Activated CD8-positive, alpha-beta memory T cell treated with anti-CD3 and anti-CD28 coated beads for 1 hour (primary cell): ENCODE measurements at regions not wholly inside any gene's neighbourhood (a gene's known extent, or its start where the extent isn't known, plus 50 kb on each side); places are given as distances from the start of the nearest gene placed in this dataset.

ENCODE experiments used
- DNase-seq, 2 donors: peaks; one replicate each; pipeline ENCODE4 v3.0.0-alpha.2; 2020; ENCODE audit warnings: low read depth in 1 of 2; ENCODE audit errors: extremely low read depth in 1 of 2

DNA sequence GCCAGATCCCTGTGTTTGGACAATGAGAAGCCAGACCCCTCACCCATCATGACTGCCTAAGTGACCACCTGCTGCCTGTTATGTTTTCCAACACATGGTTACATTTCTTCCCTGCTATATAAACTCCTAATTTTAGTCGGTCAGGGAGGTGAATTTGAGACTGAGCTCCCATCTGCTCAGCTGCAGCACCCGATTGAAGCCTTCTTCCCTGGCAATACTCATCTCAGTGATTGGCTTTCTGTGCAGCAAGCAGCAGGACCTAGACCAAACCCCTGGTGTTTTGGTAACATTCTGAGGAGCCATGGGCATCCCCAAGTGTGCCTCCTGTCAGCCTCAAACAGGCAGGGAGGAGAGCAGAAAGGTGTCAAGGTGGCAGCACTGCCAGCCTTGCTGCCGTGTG is 141.2 kb downstream of the CD8B2 start:
- DNase-seq, result no peak

DNA sequence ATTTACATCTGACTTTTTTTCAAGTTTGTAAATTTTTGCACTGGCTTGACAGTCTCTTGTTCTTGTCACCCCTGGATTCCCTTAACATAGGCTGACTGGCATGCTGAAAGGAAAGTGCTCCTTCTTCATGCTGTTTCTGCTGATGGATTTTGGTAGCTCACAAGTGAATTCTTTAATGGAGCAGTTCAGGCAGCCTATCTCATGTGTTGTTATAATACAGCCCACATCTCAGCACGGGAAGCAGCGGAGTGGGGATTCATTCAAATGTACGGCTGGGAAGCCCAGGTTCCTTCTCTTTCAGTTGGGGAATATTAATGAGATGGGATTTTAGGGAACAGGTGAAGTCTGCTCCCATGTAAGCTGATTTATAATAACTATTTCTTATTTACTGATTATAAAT is 142.8 kb downstream of the CD8B2 start:
- DNase-seq, result no peak

DNA sequence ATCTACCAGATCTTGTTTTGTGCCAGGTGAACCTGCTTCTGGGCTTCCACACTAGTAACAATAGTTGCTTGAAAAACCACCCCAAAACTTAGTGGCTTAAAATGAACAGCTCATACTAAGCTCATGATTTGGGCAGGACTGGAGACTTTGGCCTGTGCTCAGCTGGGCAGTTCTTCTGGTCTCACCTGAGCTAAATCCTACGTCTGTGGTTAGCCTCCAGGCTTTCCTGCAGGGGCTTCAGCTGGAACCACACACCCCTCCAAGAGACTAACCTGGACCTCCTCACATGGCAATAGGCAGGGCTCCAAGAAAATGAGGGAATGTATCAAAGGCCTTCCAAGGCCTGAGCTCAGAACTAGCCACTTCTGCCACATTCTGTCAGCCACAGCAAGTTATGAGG is 144.1 kb downstream of the CD8B2 start:
- no peak for DNase-seq

GRCh38 chr2:106638043-106638442 is 150.9 kb downstream of the CD8B2 start:
- DNase-seq, result no peak

DNA sequence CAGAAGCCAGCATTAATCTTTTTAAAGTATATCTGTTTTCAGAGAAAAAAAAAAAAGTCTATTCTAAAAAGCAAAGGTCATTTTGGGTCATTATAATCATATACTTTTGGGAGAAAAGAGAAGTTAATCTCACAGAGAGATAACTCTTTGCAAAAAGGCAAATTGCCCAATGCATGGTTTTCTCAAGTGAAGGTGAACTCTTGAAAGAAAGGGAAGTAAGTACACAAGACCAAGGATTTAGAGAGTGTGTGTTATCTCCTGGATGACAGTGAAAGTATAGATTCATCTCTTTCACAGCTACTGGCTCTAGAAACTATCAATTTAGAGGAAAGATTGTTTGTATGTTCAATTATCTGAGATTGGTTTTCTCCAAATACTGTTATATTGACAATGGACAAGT is 151.4 kb downstream of the CD8B2 start:
- no peak for DNase-seq

- no peak for DNase-seq
Measured at GRCh38 chr2:106642679-106643078, 155.5 kb downstream of the CD8B2 start.

GRCh38 chr2:106644623-106645022 is 157.5 kb downstream of the CD8B2 start:
- no peak for DNase-seq

DNA sequence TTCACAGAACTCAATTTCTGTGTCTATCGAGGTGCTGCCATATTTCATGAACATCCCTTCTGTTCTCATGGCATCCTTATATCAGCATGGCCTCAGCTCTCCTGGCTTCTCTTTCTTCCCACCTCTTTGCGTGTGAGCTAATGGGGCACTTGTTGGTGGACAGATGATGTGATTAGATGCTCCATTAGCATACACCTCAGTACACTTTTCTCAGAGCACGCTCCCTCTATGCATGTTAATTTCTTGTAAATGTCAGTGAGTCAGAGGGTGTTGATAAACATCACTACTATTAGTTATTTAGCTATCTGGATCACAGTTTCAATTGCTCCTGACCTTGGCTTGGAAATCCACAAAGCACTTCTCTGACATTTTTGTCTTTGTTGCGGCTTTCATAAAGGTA is 159.4 kb downstream of the CD8B2 start:
- DNase-seq, result no peak

- no peak for DNase-seq
Measured at GRCh38 chr2:106649306-106649705, 162.1 kb downstream of the CD8B2 start.

DNA sequence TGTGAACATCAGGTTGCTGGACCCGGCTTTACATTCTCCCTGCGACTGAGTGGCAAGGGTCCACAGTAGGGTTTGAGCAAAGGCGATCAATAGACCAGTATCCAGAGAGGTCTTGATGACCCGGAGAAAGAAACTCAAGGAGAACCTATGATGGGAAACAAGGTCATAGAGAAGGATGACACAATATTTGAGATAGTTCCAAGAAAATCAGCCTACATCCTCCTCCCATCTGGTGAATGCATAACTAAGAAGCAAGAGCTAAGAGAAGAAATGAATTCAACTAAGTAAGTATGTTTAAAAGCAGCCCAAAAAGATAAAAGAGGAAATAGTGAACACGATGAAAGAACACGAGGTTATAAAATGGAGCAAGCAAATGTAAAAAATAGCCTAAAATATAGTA is 166.3 kb downstream of the CD8B2 start:
- DNase-seq, result no peak

GRCh38 chr2:106658616-106659015 is 171.5 kb downstream of the CD8B2 start:
- no peak for DNase-seq

DNA sequence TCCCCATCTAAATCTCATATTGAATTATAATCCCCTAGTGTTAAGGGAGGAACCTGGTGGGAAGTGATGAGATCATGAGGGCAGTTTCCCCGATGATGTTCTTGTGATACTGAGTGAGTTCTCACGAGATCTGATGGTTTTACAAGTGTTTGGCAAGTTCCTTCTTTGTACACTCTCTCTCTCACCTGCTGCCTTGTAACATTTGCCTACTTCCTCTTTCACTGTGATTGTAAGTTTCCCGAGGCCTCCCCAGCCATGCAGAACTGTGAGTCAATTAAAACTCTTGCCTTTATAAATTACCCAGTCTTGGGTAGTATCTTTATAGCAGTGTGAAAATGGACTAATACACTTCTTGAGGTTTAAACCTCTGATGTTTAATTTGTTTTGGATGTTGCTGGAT is 177.5 kb downstream of the CD8B2 start:
- DNase-seq, result no peak

- no peak for DNase-seq
Measured at GRCh38 chr2:106667478-106668070, 180.4 kb downstream of the CD8B2 start.

- no peak for DNase-seq
Measured at GRCh38 chr2:106685180-106685897, 198.2 kb downstream of the CD8B2 start.

DNA sequence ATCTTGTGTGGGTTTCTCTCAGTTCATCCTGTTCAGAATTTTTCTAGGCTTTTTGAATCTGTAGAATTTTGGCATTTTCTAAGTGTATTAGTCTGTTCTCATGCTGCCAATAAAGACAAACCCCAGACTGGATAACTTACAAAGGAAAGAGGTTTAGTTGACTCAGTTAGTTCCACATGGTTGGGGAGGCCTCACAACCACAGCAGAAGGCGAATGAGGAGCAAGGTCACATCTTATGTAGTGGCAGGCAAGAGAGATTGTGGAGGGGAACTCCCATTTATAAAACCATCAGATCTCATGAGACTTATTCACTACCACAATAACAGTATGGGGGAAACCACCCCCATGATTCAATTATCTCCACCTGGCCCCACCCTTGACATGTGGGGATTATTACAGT is 199.2 kb downstream of the ST6GAL2 start:
- no peak for DNase-seq

GRCh38 chr2:106694964-106695470 is 190.9 kb downstream of the ST6GAL2 start:
- no peak for DNase-seq

DNA sequence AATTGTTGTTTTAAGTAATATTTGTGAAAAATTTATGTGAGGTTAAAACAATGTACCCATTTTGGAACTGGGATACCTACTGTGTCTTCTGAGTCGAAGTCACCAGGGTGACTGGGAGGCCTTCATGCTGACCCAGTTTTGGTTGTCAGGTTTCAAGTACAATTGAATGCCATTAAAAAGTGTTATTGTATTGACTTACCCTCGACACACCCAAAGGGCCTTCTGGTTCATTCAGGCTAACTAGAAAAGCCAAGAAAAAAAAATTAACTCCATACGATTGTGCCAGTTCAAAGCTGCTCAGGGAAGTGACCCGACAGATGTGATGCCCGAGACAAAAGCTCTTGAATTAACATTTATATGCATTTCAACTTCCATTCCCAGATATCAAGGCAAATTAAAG is 190.0 kb downstream of the ST6GAL2 start:
- no peak for DNase-seq

- no peak for DNase-seq
Measured at GRCh38 chr2:106700616-106701015, 185.4 kb downstream of the ST6GAL2 start.

DNA sequence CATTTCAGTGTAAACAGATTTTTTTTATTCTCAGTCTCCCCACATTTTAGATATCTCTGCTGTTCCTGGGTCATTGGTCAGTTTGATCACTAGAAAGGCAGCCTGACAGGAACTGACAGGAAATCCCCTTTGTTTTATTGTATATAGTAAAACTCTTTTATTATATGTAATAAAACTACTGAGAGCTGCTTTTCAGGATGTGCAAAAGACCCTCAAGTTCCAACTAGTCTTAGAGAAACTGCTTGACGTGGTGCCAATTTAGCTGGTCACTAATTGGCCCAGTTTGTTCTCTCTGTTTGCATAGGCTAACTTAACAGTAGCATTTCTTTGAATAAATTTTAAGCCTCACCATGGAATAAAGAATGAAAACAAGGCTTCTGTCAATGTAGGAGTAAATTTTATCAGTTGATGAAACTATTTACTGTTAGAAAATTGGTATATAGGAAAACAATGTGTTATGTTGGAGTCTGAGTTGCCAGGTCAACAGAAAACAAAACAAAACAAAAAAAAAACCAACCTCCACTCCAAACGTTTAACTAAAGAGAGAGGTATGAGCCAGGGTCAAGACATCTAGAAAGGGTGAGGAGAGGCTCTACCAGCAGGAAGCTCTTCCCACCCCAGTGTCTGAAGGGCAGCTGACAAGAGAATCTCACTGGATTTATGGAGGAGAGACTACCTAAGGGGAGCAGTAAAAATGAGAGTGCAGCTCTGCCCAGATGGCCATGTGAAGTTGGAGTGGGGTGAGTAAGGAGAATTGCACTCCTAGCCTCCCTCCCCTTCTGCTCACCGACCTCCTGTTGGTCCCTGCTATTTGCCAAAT is 184.6 kb downstream of the ST6GAL2 start:
- no peak for DNase-seq

- no peak for DNase-seq
Measured at GRCh38 chr2:106703161-106703560, 182.8 kb downstream of the ST6GAL2 start.

DNA sequence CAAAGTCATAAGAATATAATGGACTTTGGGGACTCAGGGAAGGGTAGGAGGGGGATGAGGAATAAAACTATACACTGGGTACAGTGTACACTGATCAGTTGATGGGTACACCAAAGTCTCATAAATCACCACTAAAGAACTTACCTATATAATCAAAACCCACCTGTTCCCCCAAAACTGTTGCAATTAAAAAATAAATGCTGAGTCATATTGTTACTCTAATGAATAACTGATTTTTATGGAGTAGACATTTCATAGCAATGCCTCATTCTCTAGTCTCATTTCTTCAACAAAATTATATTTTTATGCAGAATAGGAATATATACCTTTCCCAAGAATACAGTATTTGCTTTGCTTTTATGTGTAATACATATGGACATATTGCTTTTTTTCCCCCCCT is 181.2 kb downstream of the ST6GAL2 start:
- no peak for DNase-seq

DNA sequence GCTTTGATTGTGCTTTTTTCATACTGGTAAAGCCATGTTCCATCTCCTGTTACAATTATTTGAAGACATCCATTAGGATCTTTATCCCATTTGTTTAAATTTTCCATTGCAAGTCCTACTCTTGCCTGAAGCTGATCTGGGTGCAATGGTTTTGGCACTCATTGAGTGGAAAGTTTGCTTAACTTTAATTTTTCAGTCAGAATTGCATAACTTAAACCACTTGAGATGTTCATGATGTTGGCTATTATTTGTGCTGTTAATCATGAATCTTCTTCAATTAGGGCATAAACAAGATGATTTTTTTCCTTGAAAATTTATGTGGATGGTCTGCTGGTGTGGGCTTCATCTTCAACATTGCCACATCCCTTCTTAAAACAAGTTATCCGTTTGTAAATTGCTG is 180.1 kb downstream of the ST6GAL2 start:
- no peak for DNase-seq
